ENCODE measurements at regions not wholly inside any gene's neighbourhood (a gene's known extent, or its start where the extent isn't known, plus 50 kb on each side); places are given as distances from the start of the nearest gene placed in this dataset.
"Not testable (repeated sequence)": the region's sequence is repeated elsewhere in the genome, so short reads cannot be mapped to it uniquely, and the experiment has no call there.

DNA sequence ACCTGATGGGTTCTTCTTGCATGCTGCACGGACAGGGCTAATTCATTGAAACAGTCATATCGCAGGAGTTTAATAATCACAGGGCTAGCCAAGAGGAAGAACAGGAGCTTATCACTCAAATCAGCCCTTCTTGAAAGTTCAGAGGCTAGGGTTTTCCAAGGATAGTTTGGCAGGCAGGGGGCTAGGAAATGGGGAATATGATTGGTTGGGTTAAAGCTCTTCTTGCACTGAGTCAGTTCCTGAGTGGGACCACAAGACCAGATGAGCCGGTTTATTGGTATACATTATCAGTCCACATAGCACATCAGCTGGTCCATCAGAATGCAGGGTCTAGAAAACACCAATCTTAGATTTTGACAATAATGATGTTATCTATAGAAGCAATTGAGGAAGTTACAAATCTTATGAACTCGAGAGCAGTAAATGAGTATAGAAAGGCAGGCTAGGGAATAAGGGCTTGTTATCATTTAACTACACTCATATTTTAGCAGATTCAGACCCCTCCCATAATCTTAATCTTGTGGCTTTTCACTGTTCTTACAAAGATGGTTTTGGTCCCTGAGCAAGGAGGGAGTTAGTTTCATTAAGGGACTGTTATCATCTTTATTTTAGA, 58.1 kb upstream of the SLC25A36 start:
- WGBS, 2 donors (ENCODE audit: low coverage in 1 of 2) = 62 to 65% methylated on average over 3 to 4 of the region's 4 CpGs
- no peaks in the 10 kb centered on the region for H3K36me3 ChIP-seq
- no peak for TF ChIP-seq POLR2AphosphoS5 (IDR thresholded peaks at IDR 0.05)
- TF ChIP-seq, protein P1, sequence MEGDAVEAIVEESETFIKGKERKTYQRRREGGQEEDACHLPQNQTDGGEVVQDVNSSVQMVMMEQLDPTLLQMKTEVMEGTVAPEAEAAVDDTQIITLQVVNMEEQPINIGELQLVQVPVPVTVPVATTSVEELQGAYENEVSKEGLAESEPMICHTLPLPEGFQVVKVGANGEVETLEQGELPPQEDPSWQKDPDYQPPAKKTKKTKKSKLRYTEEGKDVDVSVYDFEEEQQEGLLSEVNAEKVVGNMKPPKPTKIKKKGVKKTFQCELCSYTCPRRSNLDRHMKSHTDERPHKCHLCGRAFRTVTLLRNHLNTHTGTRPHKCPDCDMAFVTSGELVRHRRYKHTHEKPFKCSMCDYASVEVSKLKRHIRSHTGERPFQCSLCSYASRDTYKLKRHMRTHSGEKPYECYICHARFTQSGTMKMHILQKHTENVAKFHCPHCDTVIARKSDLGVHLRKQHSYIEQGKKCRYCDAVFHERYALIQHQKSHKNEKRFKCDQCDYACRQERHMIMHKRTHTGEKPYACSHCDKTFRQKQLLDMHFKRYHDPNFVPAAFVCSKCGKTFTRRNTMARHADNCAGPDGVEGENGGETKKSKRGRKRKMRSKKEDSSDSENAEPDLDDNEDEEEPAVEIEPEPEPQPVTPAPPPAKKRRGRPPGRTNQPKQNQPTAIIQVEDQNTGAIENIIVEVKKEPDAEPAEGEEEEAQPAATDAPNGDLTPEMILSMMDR (IDR thresholded peaks at IDR 0.05) = no peak
- no peaks in the 10 kb centered on the region for H3K27me3 ChIP-seq
- no peak overlapping the region for H3K27ac ChIP-seq
- no peaks in the 10 kb centered on the region for H3K4me1 ChIP-seq
- H3K4me3 ChIP-seq = no peak overlapping the region
- in situ Hi-C loops (cut with MboI; ENCODE audit: low pct_ligation_motif_present in 1 of 4, low pct_unique_long_range_greater_than_20kb in 1 of 4, low sequenced_read_pairs in 3 of 4) (loop anchor here in 2 of 4 donors (25.0 kb wide), 2 partner anchors 229 to 304 kb away; no protein-coding TSS in a partner anchor), intact Hi-C loops (cut with DNase I; ENCODE audit: low total_unique reads) (no loop called here)
- H3K9me3 ChIP-seq = no peaks in the 10 kb centered on the region
- no peak for DNase-seq

DNA sequence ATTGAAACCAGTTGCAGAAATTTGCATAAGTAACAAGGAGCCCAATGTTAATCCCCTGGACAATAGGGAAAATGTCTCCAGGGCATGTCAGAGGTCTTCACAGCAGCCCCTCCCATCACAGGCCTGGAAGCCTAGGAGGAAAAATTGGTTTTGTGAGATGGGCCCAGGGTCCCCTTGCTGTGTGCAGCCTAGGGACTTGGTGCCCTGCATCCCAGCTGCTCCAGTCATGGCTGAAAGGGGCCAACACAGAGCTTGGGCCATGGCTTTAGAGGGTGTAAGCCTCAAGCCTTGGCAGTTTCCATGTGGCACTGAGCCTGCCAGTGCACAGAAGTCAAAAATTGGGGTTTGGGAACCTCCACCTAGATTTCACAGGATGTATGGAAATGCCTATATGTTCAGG, 55.9 kb upstream of the SLC25A36 start:
- H3K4me1 ChIP-seq; H3K9me3 ChIP-seq; DNase-seq; H3K27ac ChIP-seq; H3K4me3 ChIP-seq; intact Hi-C loops (cut with DNase I; ENCODE audit: low total_unique reads); H3K27me3 ChIP-seq; H3K36me3 ChIP-seq: not testable (repeated sequence)
- in situ Hi-C loops (cut with MboI; ENCODE audit: low pct_ligation_motif_present in 1 of 4, low pct_unique_long_range_greater_than_20kb in 1 of 4, low sequenced_read_pairs in 3 of 4) = loop anchor here in 2 of 4 donors (25.0 kb wide), 2 partner anchors 227 to 302 kb away; no protein-coding TSS in a partner anchor

All from transverse colon (tissue), 4 donors.